ENCODE measurements at regions not wholly inside any gene's neighbourhood (a gene's known extent, or its start where the extent isn't known, plus 50 kb on each side); places are given as distances from the start of the nearest gene placed in this dataset.

GRCh38 chr17:13996748-13997147 lies 72.6 kb upstream of the COX10 start:
- DNase-seq, result no peak

- no peak for DNase-seq
Measured at GRCh38 chr17:14004927-14005620, 64.2 kb upstream of the COX10 start.

- DNase-seq, result no peak
Measured at GRCh38 chr17:14006249-14006942, 62.9 kb upstream of the COX10 start.

GRCh38 chr17:14007951-14008350 lies 61.4 kb upstream of the COX10 start:
- DNase-seq, result no peak

GRCh38 chr17:14011036-14011692 lies 58.1 kb upstream of the COX10 start:
- no peak for DNase-seq

GRCh38 chr17:14011740-14012405 lies 57.4 kb upstream of the COX10 start:
- DNase-seq, result no peak

- no peak for DNase-seq
Measured at GRCh38 chr17:14014657-14015056, 54.6 kb upstream of the COX10 start.

- DNase-seq, result no peak
Measured at GRCh38 chr17:14015271-14015670, 54.0 kb upstream of the COX10 start.

GRCh38 chr17:14016858-14017257 lies 52.4 kb upstream of the COX10 start:
- no peak for DNase-seq

- DNase-seq, result no peak
Measured at GRCh38 chr17:14019186-14019956, 49.9 kb upstream of the COX10 start.

All from CD4-positive, alpha-beta T cell treated with Interleukin-15 for 1 hour (primary cell).